OCI-LY1 (cell line): ENCODE measurements at regions not wholly inside any gene's neighbourhood (a gene's known extent, or its start where the extent isn't known, plus 50 kb on each side); places are given as distances from the start of the nearest gene placed in this dataset.
A peak's percentile ranks its signal among the peaks of the same experiment; 100 is the strongest.

Experiments used
- H2AFZ ChIP-seq: fragments of 200-600 bp; sonication (generic), shearing (Covaris generic); 2 replicates; pipeline ENCODE4 v1.6.0; 2014; ENCODE audit warnings: antibody characterized with exemption, mild to moderate bottlenecking, low read length
- H3F3A ChIP-seq: fragments of 200-600 bp; sonication (generic), shearing (Covaris generic); 2 replicates; pipeline ENCODE4 v1.6.0; 2014; ENCODE audit warnings: mild to moderate bottlenecking, antibody characterized with exemption, low read length, moderate library complexity; ENCODE audit not compliant: insufficient read depth
- H3K27ac ChIP-seq: fragments of 200-600 bp; sonication (generic); 2 replicates; pipeline ENCODE4 v1.5.1; 2014; ENCODE audit warnings: low read length, mixed run types, mild to moderate bottlenecking, low read depth; ENCODE audit not compliant: poor library complexity, severe bottlenecking
- H3K27me3 ChIP-seq: fragments of 200-600 bp; sonication (generic); 2 replicates; pipeline ENCODE4 v1.6.0; 2014; ENCODE audit warnings: antibody characterized with exemption, mild to moderate bottlenecking, low read length, moderate library complexity; ENCODE audit not compliant: insufficient read depth
- H3K36me3 ChIP-seq: fragments of 200-600 bp; sonication (generic); 2 replicates; pipeline ENCODE4 v1.6.1; 2014; ENCODE audit warnings: mild to moderate bottlenecking, antibody characterized with exemption, low read length, moderate library complexity, mixed read lengths; ENCODE audit not compliant: insufficient read depth
- H3K4me1 ChIP-seq: fragments of 200-600 bp; sonication (generic); 2 replicates; pipeline ENCODE4 v1.5.1; 2014; ENCODE audit warnings: mild to moderate bottlenecking, low read length, moderate library complexity; ENCODE audit not compliant: insufficient read depth, severe bottlenecking
- H3K4me2 ChIP-seq: fragments of 200-600 bp; sonication (generic), shearing (Covaris generic); 2 replicates; pipeline ENCODE4 v1.6.1; 2014; ENCODE audit warnings: low read length
- H3K4me3 ChIP-seq: fragments of 200-600 bp; sonication (generic); 2 replicates; pipeline ENCODE4 v1.5.1; 2014; ENCODE audit warnings: low read length, low read depth, mild to moderate bottlenecking, mixed read lengths; ENCODE audit not compliant: poor library complexity, severe bottlenecking
- H3K79me2 ChIP-seq: fragments of 200-600 bp; shearing (Covaris generic); 2 replicates; pipeline ENCODE4 v1.6.1; 2016; ENCODE audit warnings: mixed run types, low read length, mixed read lengths; ENCODE audit not compliant: insufficient read depth
- H3K9ac ChIP-seq: fragments of 200-600 bp; sonication (generic), shearing (Covaris generic); 2 replicates; pipeline ENCODE4 v1.6.1; 2014; ENCODE audit warnings: mild to moderate bottlenecking, low read length, mixed read lengths
- H3K9me2 ChIP-seq: fragments of 200-600 bp; sonication (generic), shearing (Covaris generic); 2 replicates; pipeline ENCODE4 v1.6.1; 2014; ENCODE audit warnings: low read depth, mild to moderate bottlenecking, low read length, mixed read lengths
- H3K9me3 ChIP-seq: fragments of 200-600 bp; shearing (Covaris generic); 2 replicates; pipeline ENCODE4 v1.6.1; 2014; ENCODE audit warnings: low read length, mixed read lengths
- H4K20me1 ChIP-seq: fragments of 200-600 bp; sonication (generic), shearing (Covaris generic); 2 replicates; pipeline ENCODE4 v1.6.0; 2016; ENCODE audit warnings: mild to moderate bottlenecking, low read length; ENCODE audit not compliant: insufficient read depth
- CTCF ChIP-seq: fragments of 200-600 bp; sonication (generic), shearing (Covaris generic); IDR thresholded peaks from 2 replicates; pipeline ENCODE4 v1.5.1; 2017; ENCODE audit warnings: mild to moderate bottlenecking, antibody characterized with exemption, low read length, moderate library complexity, mixed read lengths
- EZH2 ChIP-seq: fragments of 200-600 bp; sonication (generic), shearing (Covaris generic); IDR thresholded peaks from 2 replicates; pipeline ENCODE4 v1.8.0; 2017; ENCODE audit warnings: borderline replicate concordance, mixed run types, mild to moderate bottlenecking, antibody characterized with exemption, low read length, moderate library complexity, mixed read lengths

- Histone ChIP-seq H3K27ac (no peak overlapping the region), H3K36me3 (no peaks in the 10 kb centered on the region), H3K4me1 (peaks cover 25% of the 10 kb centered on the region), H3K9me3 (no peaks in the 10 kb centered on the region), H3K4me2 (no peak overlapping the region), H3K27me3 (no peaks in the 10 kb centered on the region), H4K20me1 (no peaks in the 10 kb centered on the region), H3K9me2 (no peaks in the 10 kb centered on the region), H2AFZ (no peak overlapping the region), H3K79me2 (no peaks in the 10 kb centered on the region), H3K9ac (no peak overlapping the region), H3K4me3 (no peak overlapping the region), H3F3A (no peaks in the 10 kb centered on the region)
- no peak for TF ChIP-seq CTCF
- no peak for TF ChIP-seq EZH2
Measured at GRCh38 chr12:47321436-47321835, 241.7 kb upstream of the AMIGO2 start.

GRCh38 chr12:47319746-47320145 is 240.0 kb upstream of the AMIGO2 start:
- H2AFZ ChIP-seq = peak overlapping the region; percentile 55; the same call in 1 of the 2 replicates
- H3F3A ChIP-seq = no peaks in the 10 kb centered on the region
- no peak overlapping the region for H3K9ac ChIP-seq
- no peaks in the 10 kb centered on the region for H3K79me2 ChIP-seq
- peak overlapping the region; percentile 60 for H3K27ac ChIP-seq
- TF ChIP-seq CTCF = no peak
- no peak for TF ChIP-seq EZH2
- H3K9me3 ChIP-seq = no peaks in the 10 kb centered on the region
- H4K20me1 ChIP-seq = no peaks in the 10 kb centered on the region
- H3K9me2 ChIP-seq = no peaks in the 10 kb centered on the region
- H3K4me3 ChIP-seq = no peak overlapping the region
- H3K27me3 ChIP-seq = no peaks in the 10 kb centered on the region
- no peaks in the 10 kb centered on the region for H3K36me3 ChIP-seq
- H3K4me2 ChIP-seq = no peak overlapping the region
- peaks cover 41% of the 10 kb centered on the region for H3K4me1 ChIP-seq

GRCh38 chr12:47318963-47319362 is 239.2 kb upstream of the AMIGO2 start:
- no peaks in the 10 kb centered on the region for H4K20me1 ChIP-seq
- H3K4me3 ChIP-seq = no peak overlapping the region
- no peak overlapping the region for H3K9ac ChIP-seq
- no peaks in the 10 kb centered on the region for H3K36me3 ChIP-seq
- H3K79me2 ChIP-seq = no peaks in the 10 kb centered on the region
- H3K4me1 ChIP-seq = peaks cover 48% of the 10 kb centered on the region
- H3K9me3 ChIP-seq = no peaks in the 10 kb centered on the region
- H3K9me2 ChIP-seq = no peaks in the 10 kb centered on the region
- no peak for TF ChIP-seq CTCF
- TF ChIP-seq EZH2 = no peak
- no peaks in the 10 kb centered on the region for H3K27me3 ChIP-seq
- peak overlapping the region; percentile 60 for H3K27ac ChIP-seq
- H3F3A ChIP-seq = no peaks in the 10 kb centered on the region
- no peak overlapping the region for H3K4me2 ChIP-seq
- no peak overlapping the region for H2AFZ ChIP-seq
